Cerebellar nuclear complex (tissue), 1 donor: ENCODE measurements at regions not wholly inside any gene's neighbourhood (a gene's known extent, or its start where the extent isn't known, plus 50 kb on each side); places are given as distances from the start of the nearest gene placed in this dataset.

Source experiments
- DNase-seq, 2 experiments: peaks; one replicate each; lab custom pipeline; 2025; lab: John Stamatoyannopoulos, UW

DNA sequence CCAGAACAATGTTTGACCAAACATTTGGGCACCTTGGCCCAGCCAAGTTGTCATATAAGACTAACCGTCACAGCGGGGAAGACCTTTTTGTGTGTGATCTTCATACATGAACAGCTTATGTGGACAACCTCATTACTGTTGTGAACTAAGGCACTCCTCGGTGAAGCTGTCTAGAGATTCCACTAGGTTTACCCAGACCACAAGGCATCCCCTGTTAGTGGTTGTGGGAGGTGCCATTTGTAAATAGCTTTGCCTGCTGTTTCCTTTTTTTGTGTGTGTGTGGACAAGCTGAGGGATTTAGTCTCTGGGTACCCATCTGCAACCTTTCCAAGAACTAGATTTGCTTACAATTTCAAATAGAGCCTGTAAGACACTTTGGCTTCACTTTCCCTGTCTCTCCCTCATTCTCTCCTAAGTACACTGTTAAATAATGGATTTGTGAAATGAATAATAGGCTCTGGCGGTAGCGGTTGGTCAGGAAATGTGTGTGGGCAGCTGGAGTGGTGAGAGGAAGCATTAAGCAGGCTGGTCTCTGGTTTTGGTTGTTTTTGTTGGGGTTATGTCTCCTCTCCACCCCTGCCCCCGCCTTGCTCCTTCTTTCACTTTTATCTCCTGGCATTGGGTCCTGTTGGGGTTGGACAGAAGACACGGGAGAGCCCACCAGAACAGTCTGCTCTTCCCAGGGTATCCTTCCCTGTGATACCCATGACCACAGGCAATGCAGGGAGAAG lies 727.6 kb downstream of the VRK1 start:
- DNase-seq: no peak

DNA sequence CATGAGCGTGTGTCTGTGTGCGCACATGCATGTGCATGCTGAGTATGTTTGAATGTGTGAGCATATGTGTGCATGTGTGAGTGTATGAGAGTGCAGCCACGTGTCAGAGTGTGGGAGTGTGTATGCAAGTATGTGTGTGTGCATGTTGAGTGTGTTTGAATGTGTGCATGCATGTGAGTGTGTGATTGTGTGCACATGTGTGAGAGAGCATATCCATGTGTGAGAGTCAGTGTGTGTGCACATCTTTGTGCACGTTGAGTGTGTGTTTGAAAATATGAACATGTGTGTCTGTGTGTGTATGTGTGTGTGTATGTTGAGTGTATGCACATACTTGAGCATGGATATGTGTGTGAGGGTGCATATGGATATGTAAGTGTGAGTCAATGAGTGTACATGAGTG lies 730.8 kb downstream of the VRK1 start:
- DNase-seq: no peak

DNA sequence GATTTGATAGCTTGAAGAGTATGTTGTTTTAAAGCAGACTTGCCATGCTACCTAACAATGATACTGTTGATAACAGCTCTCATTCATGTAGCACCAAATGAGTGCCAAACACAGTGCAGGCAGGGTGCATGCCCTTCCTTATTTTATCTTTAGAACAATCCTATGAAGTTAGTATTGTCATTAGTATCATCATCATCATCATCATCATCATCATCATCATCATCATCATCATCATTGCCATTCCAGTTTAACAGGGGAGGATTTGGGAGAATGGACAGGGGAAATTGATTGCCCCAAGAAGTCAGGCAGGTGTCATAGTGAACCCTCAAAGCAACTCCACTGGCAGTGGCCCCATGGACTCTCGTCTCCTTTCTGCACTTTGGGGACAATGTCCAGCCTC lies 734.9 kb downstream of the VRK1 start:
- DNase-seq: no peak

DNA sequence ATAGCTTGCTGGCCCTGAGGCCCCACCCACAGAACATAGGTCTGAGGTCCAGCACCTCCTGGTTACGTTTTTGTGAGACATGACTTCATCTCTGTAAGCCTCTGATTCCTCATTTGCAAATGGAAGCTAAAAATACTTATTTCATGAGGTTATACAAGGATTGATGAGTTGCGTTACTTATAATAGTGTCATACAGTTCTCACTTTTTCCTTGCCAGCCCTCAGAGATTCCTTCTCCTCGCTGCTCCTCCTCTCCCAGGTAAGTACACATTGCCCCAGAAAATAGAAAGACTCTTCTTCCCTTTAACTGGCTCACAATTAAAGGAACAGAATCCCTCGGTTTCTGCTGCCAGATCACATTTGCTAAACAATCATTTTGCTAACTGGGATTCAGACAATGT lies 739.2 kb downstream of the VRK1 start:
- DNase-seq: no peak

DNA sequence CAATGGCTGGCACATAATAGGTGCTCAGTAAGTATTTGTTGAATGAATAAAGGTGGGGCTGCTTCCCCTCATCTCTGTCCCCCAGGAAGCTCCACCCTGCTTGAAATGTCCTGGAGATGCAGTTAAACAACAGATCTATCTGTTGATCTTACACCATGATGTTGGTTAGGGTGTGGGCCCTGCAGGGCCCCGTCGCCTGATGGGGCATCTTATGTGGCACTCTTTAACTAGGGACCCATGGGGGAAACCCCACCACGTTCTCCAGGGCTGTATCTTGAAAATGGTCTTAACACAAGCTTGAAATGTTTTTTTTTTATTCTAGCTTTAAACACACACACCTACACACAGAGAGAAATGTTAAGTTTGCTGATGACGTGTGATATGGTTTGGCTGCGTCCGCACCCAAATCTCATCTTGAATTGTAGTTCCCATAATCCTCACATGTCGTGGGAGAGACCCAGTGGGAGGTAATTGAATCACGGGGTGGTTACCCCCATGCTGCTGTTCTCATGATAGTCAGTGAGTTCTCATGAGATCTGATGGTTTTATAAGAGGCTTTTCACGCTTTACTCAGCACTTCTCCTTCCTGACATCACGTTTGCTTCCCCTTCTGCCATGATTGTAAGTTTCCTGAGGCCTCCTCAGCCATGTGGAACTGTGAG lies 741.7 kb downstream of the VRK1 start:
- no peak for DNase-seq

DNA sequence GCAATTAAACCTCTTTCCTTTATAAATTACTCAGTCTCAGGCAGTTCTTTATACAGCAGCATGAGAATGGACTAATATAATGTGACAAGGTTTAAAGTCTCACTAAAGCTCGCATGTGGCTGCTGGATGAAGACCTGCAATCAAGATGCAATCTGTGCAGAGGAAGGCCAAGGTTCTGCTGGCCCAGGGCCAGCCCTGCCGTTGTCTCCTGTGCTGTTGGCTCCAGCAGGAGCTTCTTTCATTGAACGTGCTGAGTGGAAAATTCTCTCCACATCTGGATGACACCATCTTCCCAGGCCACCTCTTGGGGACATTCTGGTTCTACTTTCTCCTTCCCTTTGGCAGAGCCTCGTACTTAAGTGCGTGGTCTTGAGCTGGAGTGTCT lies 742.2 kb downstream of the VRK1 start:
- no peak for DNase-seq

DNA sequence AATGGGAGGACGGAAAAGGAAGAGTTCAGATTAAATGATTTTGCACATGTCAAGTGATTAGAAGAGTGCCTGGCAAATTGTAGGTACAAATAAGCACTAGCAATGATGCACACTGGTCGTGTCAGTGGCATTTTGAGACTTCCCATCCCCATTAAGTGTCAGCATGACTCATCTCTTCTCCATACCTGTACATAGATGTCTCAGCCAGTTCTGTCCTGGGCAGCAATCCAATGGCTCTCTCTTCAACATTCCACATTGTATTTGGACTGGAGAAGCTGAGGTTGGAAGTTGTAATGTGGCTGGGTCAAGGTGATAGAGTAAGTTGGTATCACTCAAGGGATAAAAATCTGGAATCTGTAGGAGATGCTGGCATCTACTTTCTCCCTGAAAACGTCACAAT lies 742.7 kb downstream of the VRK1 start:
- no peak for DNase-seq

DNA sequence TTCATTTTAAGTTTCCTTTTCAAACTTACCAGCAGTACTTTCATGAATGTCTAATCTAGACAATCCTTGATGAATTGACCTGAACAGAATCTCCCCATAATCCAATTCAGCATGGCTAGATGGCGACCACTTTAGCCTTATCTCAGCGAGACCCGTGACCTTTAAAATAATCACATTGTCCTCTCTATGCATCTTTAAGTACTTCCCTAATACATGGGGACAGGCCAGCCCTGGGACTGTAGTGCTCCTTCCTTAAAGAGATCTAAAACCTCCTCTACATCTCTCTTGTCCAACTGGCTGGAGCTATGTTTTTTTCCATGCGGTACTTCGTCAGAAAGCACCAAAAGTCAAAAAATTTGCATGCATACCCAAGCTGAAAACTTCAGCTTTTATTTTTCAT lies 746.0 kb downstream of the VRK1 start:
- no peak for DNase-seq

DNA sequence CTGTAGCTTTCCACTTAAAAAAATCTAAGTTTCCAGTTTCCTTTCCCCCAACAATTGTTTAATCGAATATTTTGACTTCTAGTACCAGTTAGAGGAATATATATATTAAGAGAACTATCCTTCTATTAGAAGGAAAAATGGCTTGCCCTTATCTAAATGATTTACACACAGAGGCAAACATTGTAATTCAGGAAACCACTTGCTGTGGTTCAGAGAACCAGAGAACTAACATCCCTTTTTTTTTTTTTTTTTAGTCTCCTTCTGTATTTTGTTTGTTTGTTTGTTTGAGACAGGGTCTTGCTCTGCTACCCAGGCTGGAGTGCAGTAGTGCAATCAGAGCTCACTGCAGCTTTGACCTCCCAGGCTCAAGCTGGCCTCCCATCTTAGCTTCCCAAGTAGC lies 746.6 kb downstream of the VRK1 start:
- no peak for DNase-seq

DNA sequence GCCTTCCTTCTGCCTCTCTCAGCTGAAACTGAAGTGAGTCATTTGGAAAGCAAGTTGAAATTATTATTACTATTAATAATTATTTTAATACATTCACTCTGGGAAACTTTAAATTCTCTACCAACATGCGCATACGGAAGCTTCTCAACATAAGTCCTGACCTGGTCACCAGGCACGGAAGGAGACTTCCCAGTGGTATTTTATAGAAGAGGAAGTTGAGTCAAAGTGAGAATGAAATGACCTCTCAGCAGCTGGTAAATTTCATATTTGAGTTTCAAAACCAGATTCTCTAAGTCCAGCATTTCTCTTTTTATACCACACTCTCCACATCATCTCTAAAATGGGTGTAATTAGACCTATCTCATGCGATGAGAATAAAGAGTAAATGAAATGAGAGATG lies 747.4 kb downstream of the VRK1 start:
- DNase-seq: no peak

DNA sequence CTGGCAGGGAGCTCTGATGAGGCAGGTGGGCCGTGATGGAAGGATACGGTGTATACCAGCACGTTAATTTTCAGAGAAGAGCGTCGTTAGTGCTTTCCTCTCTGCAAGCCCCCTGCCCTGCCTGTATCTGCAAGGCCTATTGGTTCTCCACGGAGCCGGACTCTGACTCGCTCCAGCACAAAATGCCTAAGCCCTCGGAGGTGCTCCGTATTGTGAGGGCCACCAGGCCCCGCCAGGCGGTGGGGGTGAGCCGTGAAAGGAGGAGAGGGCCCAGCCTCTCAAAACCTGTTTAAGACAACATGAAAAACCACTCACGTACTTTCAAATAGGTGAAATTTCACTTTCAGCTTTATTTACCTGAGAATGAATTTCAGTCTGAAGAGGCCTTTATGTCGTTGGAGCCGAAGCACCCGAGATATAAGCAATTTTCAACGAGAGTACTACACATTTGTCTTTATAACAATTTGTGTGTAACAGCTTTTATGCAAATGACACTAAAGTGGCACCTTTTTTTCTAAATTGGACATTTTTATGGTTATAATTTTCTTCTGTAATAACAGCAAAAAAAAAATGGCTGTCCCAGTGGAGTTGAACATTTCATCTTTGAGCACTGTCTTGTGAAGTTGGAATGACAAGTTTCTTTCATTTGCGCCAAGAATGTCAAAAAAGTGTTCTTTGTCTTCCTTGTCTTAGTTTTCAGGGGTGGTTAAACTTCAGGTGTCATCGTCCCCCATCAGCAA lies 749.5 kb downstream of the VRK1 start:
- no peak for DNase-seq

DNA sequence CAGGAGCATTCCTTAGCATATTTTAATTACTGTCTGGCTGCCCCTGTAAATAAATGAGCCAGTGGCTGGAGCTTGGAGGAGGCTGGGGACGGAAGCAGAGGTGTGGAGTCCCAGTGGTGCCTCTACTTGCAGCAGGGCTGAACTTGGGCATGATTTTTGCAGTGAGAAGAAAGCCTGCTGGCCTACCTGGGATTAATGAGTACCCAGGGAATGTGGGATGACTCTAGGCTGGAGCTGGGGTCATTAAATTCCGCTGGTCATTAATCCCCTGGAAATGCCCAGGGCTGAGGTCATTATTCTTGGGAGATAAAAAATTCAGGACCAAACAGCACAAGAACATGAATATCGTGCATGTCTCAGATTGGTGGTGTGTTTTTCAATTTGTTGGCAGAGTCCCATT lies 753.3 kb downstream of the VRK1 start:
- DNase-seq: no peak

DNA sequence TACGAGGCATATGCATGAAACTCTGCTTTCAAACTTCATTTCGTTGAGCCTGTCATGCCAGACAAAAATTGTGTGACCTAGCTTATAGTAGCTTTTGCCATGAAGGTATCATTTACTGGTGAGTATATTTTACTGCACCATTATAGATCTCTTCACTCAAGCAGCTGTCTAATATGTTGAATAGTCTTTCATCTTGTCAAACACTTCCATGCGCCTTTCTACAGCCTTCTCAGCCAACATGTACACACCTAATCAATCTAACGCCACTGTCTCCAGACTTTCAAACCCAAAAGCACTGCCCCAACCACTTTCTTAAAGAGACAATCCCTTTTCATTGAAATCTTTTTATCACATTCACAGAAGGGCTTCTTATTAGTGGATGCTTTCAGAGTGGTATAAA lies 757.4 kb downstream of the VRK1 start:
- no peak for DNase-seq

DNA sequence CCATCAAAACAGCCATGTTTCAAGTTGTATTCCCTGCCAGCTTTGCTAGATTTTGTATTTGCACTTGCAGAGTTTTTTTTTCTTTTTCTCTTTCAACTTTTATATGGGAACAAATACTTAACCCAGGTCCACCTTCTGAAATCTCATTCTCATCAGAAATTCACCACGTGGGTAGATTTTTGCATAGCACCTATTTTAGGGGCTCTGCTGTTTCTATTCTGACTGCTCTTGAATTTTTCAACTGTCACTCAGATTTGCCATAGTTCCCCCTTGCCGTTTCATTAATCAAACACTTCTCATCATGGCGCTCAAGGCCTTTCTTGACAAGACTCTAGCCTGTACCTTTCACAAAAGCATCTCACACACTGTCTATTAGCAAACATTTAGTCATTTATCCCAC lies 767.2 kb downstream of the VRK1 start:
- no peak for DNase-seq

DNA sequence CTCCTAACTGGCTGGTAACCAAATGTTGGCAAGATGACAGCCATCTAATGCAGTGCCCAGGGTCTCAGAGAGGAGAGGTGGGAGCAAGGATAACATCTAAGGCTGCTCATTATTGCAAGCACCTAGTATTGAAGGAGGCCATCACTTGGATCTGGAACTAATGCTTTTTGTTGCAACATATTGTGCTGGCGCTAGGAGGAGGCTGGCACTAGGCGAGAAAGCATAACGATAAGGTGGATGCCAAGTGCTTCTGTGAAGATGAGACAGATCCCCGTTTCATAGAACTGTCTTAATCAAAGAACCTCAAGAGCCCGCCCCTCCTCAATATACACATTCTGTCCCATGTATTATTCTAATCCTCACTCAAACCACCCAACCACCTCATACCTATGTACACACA lies 774.0 kb downstream of the VRK1 start:
- no peak for DNase-seq

DNA sequence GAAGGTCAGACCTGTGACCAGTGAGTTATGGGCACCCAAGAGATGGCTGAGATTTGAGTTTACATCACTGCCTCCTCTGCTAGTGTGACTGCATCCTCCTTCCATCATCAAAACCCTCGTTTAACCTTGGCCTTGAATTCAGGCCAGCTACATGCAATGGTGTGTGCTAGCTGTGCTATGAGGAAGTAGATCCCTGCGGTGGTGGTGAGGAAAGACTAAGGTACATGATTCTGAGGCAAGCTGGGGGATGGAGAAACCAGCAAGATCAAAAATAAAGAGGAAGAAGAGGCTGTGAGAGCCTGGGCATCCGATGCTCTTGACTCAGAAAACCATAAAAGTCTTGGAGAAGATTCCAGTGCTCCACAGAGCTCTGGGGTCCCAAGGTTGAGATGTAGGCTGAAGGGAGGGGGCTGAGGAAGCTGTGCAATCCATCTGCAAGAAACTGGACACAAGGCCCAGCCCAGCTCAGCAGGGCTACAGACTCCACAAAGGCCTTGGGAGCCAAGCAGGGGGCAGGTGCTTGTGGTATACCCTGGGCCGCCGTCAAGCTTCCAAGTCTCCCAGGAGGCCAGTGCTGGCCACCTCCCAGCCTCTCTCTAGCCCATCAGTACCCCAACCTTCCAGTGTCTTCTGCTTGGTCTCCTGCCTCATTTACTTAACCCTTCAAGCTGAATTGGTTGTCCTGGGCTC lies 774.8 kb downstream of the VRK1 start:
- DNase-seq: no peak

DNA sequence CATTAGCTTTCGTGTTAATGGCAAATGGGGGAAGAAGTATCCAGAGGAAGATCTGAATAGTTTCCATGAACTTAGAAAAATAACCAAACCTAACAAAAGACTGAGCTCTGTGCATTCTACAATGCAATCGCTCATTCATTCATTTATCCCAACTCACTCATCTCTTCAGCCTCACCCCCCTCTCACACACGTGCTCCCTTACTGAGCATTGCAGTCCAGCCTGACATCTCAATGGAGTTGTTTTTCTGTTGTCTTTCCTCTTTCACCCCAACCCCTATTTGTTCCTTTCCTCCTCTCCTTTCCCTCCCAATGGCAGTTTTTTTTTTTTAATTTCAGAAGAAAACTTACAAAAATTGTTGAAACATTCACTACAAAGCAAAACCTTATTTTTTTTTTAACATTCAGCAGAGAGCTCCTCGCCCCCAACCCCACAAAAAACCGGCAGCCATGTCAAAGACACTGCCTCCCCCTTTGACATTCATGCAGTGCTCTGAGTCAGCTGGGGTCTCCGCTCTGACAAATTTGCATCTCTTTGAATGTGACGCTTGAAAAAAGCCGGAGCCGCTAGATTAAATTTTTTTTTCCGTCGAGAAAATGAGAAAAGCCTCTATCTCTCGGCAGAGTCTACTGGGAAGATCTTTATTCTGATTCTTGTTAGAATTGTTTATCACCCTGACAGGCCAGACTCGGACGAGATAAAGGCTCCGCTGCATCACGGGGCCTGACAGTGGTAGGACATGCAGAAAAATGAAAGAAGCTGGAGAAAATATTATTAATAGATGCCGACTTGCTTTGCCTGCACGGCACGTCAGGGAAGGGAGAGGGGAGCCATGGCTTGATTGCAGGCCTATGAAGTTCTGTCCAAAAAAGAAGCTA lies 775.6 kb downstream of the VRK1 start:
- no peak for DNase-seq

DNA sequence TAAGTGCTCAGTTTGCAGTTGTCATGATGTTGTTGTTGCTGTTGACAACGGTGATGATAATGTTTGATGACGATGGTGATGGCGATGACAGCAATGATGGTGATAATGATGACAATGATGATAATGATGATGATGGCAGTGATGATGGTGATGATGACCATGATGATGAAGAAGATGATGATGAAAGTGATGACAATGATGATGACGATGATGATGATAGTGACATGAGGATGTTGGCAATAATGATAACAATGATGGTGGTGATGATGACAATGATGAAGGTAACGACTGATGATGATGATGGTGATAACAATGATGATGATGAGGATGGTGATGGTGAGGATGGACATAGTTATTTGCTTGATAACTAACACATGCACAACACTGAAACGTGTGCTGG lies 778.5 kb downstream of the VRK1 start:
- no peak for DNase-seq

DNA sequence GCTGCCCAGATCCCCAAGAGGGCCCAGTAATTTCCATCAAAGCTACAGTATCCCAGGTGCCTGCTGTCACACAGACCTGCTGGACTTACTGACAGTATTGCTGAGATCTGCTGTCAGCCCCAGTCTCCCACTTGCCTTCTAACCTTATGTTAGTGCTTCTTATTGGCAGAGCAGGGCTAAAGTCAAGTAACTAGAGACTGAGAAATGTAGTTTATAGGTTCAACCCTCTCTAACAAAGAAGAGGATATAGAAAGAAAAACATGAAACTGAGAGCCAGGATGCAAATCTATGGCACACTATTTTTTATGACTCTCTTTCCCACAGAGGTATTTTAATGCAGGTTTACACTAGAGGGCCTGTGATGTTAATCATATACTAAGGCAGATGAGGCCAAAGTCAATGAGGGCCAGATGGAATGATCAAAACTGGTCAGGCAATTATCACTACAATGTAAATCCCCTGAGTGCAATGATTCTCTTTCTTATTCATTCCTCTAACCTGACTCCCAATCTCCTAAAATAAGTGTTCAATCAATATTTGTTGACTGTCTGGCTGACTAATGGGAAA lies 781.9 kb downstream of the VRK1 start:
- DNase-seq: no peak

DNA sequence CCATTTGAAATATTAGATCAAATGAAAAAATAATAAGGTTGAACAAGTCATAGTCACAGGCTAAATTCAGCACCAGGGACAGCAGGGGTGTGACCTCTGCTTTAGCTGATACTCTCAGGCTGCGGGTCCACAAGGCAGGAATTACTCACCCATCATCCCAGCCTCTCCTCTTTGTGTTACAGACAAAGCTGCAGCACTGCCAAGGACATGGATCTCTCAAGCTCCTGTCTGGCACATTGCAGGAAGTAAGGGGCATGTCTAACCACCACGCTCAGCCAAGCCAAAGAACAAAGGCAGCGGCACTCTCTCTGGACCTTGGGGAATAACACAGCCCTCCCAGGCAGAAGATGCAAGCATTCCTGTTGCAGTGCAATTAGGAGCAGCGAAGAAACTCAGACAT lies 783.8 kb downstream of the VRK1 start:
- DNase-seq: no peak

DNA sequence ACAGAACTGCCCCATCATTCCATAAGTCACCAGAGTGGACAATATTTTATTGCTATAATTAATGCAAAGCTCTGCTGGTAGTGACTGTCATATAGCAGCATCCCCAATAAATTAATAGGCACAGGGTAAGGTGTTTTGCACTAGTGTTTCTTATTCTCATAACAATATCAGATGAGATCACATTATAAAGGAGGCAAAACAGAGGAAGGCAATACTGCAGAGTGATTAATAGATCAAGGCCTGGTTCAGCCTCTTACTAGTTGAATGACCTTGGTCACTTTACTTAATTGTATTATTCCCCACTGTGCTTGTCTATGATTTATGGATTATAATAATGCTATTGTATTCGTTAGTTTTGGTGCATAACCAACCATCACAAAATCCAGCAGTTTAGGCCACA lies 784.8 kb downstream of the VRK1 start:
- no peak for DNase-seq
